IPS-15b (cell line): ENCODE measurements at regions not wholly inside any gene's neighbourhood (a gene's known extent, or its start where the extent isn't known, plus 50 kb on each side); places are given as distances from the start of the nearest gene placed in this dataset.

Source experiments
- H3K27me3 ChIP-seq: one replicate; pipeline ENCODE4 v1.6.1; 2013; ENCODE audit warnings: low read length; ENCODE audit not compliant: control insufficient read depth, insufficient read depth
- H3K36me3 ChIP-seq: one replicate; pipeline ENCODE4 v1.6.1; 2013; ENCODE audit warnings: low read length; ENCODE audit not compliant: control insufficient read depth, insufficient read depth
- H3K4me1 ChIP-seq: one replicate; pipeline ENCODE4 v1.6.1; 2013; ENCODE audit warnings: mild to moderate bottlenecking, low read length; ENCODE audit not compliant: control insufficient read depth, insufficient read depth
- H3K4me3 ChIP-seq: one replicate; pipeline ENCODE4 v1.5.1; 2013; ENCODE audit warnings: low read depth, low read length
- H3K9ac ChIP-seq: one replicate; pipeline ENCODE4 v1.6.1; 2013; ENCODE audit warnings: low read depth, mild to moderate bottlenecking, low read length
- H3K9me3 ChIP-seq: one replicate; pipeline ENCODE4 v1.6.1; 2013; ENCODE audit warnings: mild to moderate bottlenecking, low read length; ENCODE audit not compliant: control insufficient read depth, insufficient read depth

DNA sequence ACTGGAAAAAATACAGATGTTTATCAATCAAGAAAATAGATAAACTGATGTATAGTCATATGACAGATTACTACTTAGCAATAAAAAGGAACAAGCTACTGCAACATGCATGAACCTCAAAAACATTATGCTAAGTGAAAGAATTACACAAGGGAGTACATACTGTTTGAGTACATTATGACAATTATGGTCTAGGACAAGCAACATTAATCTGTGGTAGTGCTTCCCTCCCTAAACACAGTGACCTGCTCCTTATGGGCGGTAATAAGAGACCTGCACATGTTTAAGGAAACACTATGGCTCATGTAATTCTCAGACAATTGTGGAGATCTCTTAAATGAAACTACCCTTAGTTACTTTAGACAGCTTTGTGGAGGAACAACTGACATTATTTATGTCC lies 421.2 kb upstream of the FBXO33 start:
- Histone ChIP-seq H3K27me3 (no peaks in the 10 kb centered on the region), H3K36me3 (no peaks in the 10 kb centered on the region), H3K9me3 (no peaks in the 10 kb centered on the region), H3K4me3 (no peak overlapping the region), H3K4me1 (no peaks in the 10 kb centered on the region), H3K9ac (no peak overlapping the region)

DNA sequence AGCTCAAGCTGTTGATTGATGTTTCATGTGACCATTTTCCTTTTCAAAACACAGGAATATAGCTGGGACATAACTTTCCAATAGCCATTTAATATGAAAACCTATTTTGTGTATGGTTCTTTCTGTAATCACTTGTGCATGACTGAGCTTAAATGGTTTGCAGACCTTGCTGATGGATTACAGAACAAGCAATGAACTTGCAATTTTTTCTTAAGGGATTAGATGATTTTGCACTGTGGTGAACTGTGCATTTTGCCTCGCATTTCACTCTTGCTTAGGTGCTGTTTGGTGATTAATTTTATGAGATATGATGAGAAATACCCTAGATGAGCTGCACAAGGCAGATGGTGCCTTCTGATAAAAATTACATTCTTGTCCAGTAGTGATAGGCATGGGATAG lies 419.0 kb upstream of the FBXO33 start:
- Histone ChIP-seq H3K27me3 (no peaks in the 10 kb centered on the region), H3K36me3 (no peaks in the 10 kb centered on the region), H3K4me1 (no peaks in the 10 kb centered on the region), H3K9ac (no peak overlapping the region), H3K9me3 (no peaks in the 10 kb centered on the region), H3K4me3 (no peak overlapping the region)

GRCh38 chr14:39847852-39848251 lies 415.6 kb upstream of the FBXO33 start:
- no peak overlapping the region for H3K4me3 ChIP-seq

DNA sequence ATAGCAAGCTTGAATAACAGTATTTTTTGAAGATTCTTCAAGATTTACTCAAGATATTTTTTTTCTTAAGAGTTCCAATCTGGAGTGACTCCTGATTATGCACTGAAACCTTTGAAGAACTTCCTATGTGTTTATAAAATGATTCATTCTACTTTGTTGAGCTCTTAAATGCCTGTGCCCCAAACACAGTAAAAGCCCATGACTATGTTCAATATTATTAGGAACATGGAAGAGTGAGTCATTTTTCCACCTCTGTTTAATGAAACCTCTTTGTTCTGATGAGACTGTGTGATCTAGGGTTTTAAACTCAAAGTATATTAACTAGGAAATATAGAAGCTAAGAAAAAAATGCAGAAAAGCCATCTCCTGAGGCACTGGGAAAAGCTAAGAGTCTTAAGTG lies 415.0 kb upstream of the FBXO33 start:
- no peak overlapping the region for H3K9ac ChIP-seq
- H3K4me3 ChIP-seq, result no peak overlapping the region
- H3K9me3 ChIP-seq, result no peaks in the 10 kb centered on the region
- no peaks in the 10 kb centered on the region for H3K27me3 ChIP-seq
- no peaks in the 10 kb centered on the region for H3K36me3 ChIP-seq
- no peaks in the 10 kb centered on the region for H3K4me1 ChIP-seq

More at GRCh38 chr14:39847852-39848251, 415.6 kb upstream of the FBXO33 start:
- H3K9me3 ChIP-seq, result no peaks in the 10 kb centered on the region
- no peak overlapping the region for H3K9ac ChIP-seq
- H3K27me3 ChIP-seq, result no peaks in the 10 kb centered on the region
- H3K36me3 ChIP-seq, result no peaks in the 10 kb centered on the region
- no peaks in the 10 kb centered on the region for H3K4me1 ChIP-seq

DNA sequence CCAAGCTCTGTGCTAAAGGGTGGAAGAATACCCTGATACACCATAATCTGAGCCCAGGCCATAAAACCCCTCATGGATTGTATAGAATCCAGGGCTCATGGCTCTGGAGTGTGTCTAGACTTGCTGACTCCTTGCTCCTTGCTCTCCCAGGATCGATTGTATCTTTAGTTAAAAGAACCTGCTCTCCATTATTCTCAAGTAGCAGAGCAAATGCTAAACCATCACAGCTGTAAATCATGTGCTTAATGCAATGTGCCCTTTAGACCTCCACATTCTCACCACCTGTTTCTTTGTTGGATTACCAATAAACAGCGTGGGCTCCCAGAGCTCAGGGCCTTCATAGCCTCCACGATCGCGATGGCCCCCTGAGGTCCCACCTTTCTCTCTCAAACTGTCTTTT lies 411.6 kb upstream of the FBXO33 start:
- Histone ChIP-seq H3K36me3 (no peaks in the 10 kb centered on the region), H3K4me1 (no peaks in the 10 kb centered on the region), H3K4me3 (no peak overlapping the region), H3K9me3 (no peaks in the 10 kb centered on the region), H3K9ac (no peak overlapping the region), H3K27me3 (no peaks in the 10 kb centered on the region)

- Histone ChIP-seq H3K9me3 (no peaks in the 10 kb centered on the region), H3K36me3 (no peaks in the 10 kb centered on the region), H3K4me1 (no peaks in the 10 kb centered on the region), H3K27me3 (no peaks in the 10 kb centered on the region), H3K4me3 (no peak overlapping the region), H3K9ac (no peak overlapping the region)
These were observed 408.9 kb upstream of the FBXO33 start for GRCh38 chr14:39841088-39841487.

- Histone ChIP-seq H3K4me1 (no peaks in the 10 kb centered on the region), H3K9me3 (no peaks in the 10 kb centered on the region), H3K36me3 (no peaks in the 10 kb centered on the region), H3K4me3 (no peak overlapping the region), H3K27me3 (no peaks in the 10 kb centered on the region), H3K9ac (no peak overlapping the region)
These were observed 395.8 kb upstream of the FBXO33 start for GRCh38 chr14:39827901-39828655.

- Histone ChIP-seq H3K9me3 (no peaks in the 10 kb centered on the region), H3K36me3 (no peaks in the 10 kb centered on the region), H3K4me1 (no peaks in the 10 kb centered on the region), H3K27me3 (no peaks in the 10 kb centered on the region), H3K4me3 (no peak overlapping the region), H3K9ac (no peak overlapping the region)
These were observed 380.5 kb upstream of the FBXO33 start for GRCh38 chr14:39812532-39813320.

DNA sequence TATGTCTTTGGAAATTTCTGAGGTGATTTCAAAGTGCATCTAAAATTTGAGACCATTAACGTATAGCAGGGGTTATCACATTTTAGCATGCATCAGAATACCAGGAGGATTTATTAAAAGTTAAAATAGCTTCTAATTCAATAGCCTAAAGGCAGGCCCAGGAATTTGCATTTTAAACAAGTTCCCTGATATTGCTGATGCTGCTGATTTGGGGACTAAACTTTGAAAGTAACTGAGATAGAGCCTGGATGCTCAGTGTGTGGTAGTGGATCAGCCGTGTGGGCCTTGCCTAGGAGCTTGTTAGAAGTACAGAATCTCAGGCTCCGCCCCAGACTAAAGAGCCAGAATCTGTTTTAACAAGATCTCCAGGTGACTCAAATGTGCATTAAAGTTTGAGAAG lies 375.0 kb upstream of the FBXO33 start:
- Histone ChIP-seq H3K27me3 (no peaks in the 10 kb centered on the region), H3K9me3 (no peaks in the 10 kb centered on the region), H3K4me3 (no peak overlapping the region)

DNA sequence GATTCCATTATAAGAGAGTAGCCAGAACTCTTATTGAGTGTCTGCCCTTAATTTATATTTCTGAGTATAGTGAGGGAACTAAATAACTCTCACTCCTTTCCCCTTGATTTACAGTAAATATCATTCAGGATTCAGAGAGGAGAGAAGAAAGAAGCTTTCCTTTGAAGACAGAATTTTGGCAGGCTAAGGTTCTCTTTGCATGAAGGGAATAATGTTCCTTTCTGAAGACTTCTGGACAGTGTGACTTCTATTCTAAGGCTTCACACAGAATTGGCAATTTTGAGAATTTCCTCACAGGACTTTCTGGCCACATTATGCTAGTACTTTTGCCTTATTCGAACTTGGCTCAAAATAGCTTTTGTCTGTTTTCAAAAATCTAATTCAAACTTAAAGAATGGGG lies 352.2 kb upstream of the FBXO33 start:
- Histone ChIP-seq H3K4me1 (peaks cover 3% of the 10 kb centered on the region), H3K9me3 (no peaks in the 10 kb centered on the region), H3K27me3 (no peaks in the 10 kb centered on the region), H3K36me3 (no peaks in the 10 kb centered on the region), H3K9ac (no peak overlapping the region), H3K4me3 (no peak overlapping the region)

More for the DNA sequence above, 375.0 kb upstream of the FBXO33 start:
- H3K4me1 ChIP-seq, result no peaks in the 10 kb centered on the region
- H3K36me3 ChIP-seq, result no peaks in the 10 kb centered on the region
- H3K9ac ChIP-seq, result no peak overlapping the region

DNA sequence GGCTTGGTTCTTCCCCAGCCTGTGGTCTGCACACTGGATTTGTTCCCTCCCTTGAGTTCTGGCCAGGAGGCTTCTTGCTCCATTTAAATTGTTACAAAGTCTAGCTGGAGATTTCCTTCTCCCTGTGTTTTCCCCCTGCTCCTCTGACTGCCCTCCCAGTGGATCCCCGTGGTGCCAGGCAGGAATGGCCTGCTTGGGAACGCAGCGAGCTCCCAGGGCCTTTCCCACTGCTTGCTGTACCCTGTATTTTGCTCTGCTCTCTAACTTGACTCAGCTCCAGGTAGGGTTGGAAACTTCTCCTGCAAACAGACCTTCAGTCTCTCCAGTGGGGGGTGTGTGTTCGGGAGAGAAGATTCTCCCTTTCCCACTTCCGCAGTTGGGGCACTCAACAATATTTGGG lies 349.2 kb upstream of the FBXO33 start:
- no peaks in the 10 kb centered on the region for H3K9me3 ChIP-seq
- H3K36me3 ChIP-seq, result no peaks in the 10 kb centered on the region
- H3K27me3 ChIP-seq, result no peaks in the 10 kb centered on the region
- H3K4me1 ChIP-seq, result peaks cover 3% of the 10 kb centered on the region
- H3K4me3 ChIP-seq, result no peak overlapping the region
- H3K9ac ChIP-seq, result no peak overlapping the region
